ENCODE measurements at regions not wholly inside any gene's neighbourhood (a gene's known extent, or its start where the extent isn't known, plus 50 kb on each side); places are given as distances from the start of the nearest gene placed in this dataset.

DNA sequence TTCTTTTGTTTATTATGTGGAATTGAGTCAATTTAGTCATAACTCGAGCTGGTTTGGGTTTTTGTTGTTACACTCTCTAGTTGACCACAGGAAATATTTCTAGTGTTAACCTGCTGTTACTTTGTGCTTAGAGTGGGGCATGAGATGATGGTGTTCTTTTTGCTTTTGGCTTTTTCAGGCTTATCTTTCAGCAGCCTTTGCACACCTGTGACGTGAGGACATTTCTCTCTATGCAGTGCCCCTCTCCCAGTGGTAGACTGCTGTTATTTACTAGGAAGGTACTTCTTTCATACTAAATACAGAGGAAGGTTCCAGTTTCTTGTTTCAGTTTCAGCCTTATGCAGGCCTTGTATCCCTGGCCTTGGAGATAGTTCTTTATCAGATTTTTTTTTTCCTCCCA, 766.8 kb upstream of the MAN1A1 start (continued):
- TF ChIP-seq, protein P1, sequence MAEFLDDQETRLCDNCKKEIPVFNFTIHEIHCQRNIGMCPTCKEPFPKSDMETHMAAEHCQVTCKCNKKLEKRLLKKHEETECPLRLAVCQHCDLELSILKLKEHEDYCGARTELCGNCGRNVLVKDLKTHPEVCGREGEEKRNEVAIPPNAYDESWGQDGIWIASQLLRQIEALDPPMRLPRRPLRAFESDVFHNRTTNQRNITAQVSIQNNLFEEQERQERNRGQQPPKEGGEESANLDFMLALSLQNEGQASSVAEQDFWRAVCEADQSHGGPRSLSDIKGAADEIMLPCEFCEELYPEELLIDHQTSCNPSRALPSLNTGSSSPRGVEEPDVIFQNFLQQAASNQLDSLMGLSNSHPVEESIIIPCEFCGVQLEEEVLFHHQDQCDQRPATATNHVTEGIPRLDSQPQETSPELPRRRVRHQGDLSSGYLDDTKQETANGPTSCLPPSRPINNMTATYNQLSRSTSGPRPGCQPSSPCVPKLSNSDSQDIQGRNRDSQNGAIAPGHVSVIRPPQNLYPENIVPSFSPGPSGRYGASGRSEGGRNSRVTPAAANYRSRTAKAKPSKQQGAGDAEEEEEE (CRISPR knock-in tag; IDR thresholded peaks at IDR 0.05; ENCODE audit: borderline replicate concordance), result no peak
- no peak for TF ChIP-seq NFYB (CRISPR knock-in tag; IDR thresholded peaks at IDR 0.05)

DNA sequence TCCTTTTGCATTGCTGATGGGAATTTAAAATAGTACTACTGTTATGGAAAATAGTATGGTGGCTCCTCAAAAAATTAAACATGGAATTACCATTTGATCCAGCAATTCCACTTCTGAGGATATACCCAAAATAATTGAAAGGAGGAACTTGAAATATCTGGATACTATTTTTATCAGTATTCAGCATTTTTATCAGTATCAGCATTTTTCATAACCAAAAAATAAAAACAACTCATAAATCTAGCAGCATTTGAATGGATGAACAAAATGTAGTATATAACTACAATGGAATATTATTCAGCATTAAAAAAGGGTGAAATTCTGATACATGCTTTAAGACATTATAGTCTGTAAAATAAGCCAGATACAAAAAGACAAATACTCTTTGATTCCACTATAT, 763.4 kb upstream of the MAN1A1 start:
- no peak for FAIRE-seq
- no TSS peak for BruUV-seq (replicated peaks)
- in situ Hi-C loops (cut with HindIII; ENCODE audit: extremely low pct_ligation_motif_present, low pct_unique_long_range_greater_than_20kb) (no loop called here), intact Hi-C loops (cut with micrococcal nuclease; ENCODE audit: unreplicated experiment) (no loop called here)
- POLR2A ChIA-PET, result no interaction called here
- Histone ChIP-seq H3K4me2 (ENCODE audit: low read depth, low read length) (no peak overlapping the region), H3K4me1 (ENCODE audit: insufficient read depth, low read length) (no peaks in the 10 kb centered on the region), H3K27ac (ENCODE audit: extremely low read length, insufficient read depth, low read length) (no peak overlapping the region), H3K36me3 (replicated peaks in 1 of 2; ENCODE audit: control insufficient read depth in 1 of 2, insufficient read depth in 2 of 2, low read length in 2 of 2) (no peaks in the 10 kb centered on the region), H3K27me3 (ENCODE audit: control insufficient read depth in 1 of 2, insufficient read depth in 2 of 2, low read length in 2 of 2) (no peaks in the 10 kb centered on the region), H3K9me3 (ENCODE audit: low read length) (no peaks in the 10 kb centered on the region), H3K4me3 (replicated peaks in 1 of 3; ENCODE audit: insufficient read depth in 1 of 3, low read depth in 2 of 3, low read length in 3 of 3) (no peak overlapping the region), H2AFZ (ENCODE audit: low read length) (no peak overlapping the region), H3K79me2 (ENCODE audit: insufficient read depth, low read length) (no peaks in the 10 kb centered on the region), H4K20me1 (ENCODE audit: insufficient read depth, low read length) (no peaks in the 10 kb centered on the region), H3K9ac (ENCODE audit: insufficient read depth, low read depth, low read length) (no peak overlapping the region)
- CTCF ChIA-PET (ENCODE audit: low intra/inter-chr PET ratio, low total read pairs), result no interaction called here
- no peak for TF ChIP-seq ZNF841 (CRISPR knock-in tag; IDR thresholded peaks at IDR 0.05; ENCODE audit: borderline replicate concordance)
- TF ChIP-seq NFE2L1 (CRISPR knock-in tag; IDR thresholded peaks at IDR 0.05; ENCODE audit: borderline replicate concordance), result no peak
- peak; percentile 89 for TF ChIP-seq MAFK (conservative IDR thresholded peaks at IDR 0.05 in 1 of 2, IDR thresholded peaks at IDR 0.05 in 1 of 2; ENCODE audit: low read length in 2 of 2)
- peak; percentile 81 for TF ChIP-seq MAFF (IDR thresholded peaks at IDR 0.05; ENCODE audit: low read depth, low read length)
- TF ChIP-seq, protein P2, sequence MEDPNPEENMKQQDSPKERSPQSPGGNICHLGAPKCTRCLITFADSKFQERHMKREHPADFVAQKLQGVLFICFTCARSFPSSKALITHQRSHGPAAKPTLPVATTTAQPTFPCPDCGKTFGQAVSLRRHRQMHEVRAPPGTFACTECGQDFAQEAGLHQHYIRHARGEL (CRISPR knock-in tag; IDR thresholded peaks at IDR 0.05), result no peak
- DNase-seq (ENCODE audit: low spot score), result no peak
- no peak for ATAC-seq
